ENCODE measurements at regions not wholly inside any gene's neighbourhood (a gene's known extent, or its start where the extent isn't known, plus 50 kb on each side); places are given as distances from the start of the nearest gene placed in this dataset.
A peak's percentile ranks its signal among the peaks of the same experiment; 100 is the strongest.

- TF ChIP-seq GABPA (IDR thresholded peaks at IDR 0.05; ENCODE audit: low read depth) = no peak
- TF ChIP-seq REST (IDR thresholded peaks at IDR 0.05; ENCODE audit: insufficient replicate concordance, low read depth) = no peak
- TF ChIP-seq POLR2AphosphoS5 (IDR thresholded peaks at IDR 0.05; ENCODE audit: low read depth) = no peak
- no peak for TF ChIP-seq CTCF (IDR thresholded peaks at IDR 0.05; ENCODE audit: insufficient read depth, low read length)
- no peak for TF ChIP-seq SPI1 (IDR thresholded peaks at IDR 0.05; ENCODE audit: borderline replicate concordance, low read depth)
- H3K27ac ChIP-seq (replicated peaks) = no peak overlapping the region
- DNase-seq (ENCODE audit: low read depth in 1 of 2, low spot score in 1 of 2) = peak in 1 of 2 experiments; percentile 28
Measured at GRCh38 chr18:43917520-43917919, 640.2 kb upstream of the SYT4 start.

GRCh38 chr18:43919551-43919950, 642.3 kb upstream of the SYT4 start:
- H3K27ac ChIP-seq (replicated peaks) = no peak overlapping the region
- no peak overlapping the region for H3K4me3 ChIP-seq (replicated peaks; ENCODE audit: insufficient read depth, low read length)
- no peak for DNase-seq (ENCODE audit: low read depth in 1 of 2, low spot score in 1 of 2)
- no peak for TF ChIP-seq SPI1 (IDR thresholded peaks at IDR 0.05; ENCODE audit: borderline replicate concordance, low read depth)
- no peak for TF ChIP-seq REST (IDR thresholded peaks at IDR 0.05; ENCODE audit: insufficient replicate concordance, low read depth)
- TF ChIP-seq GABPA (IDR thresholded peaks at IDR 0.05; ENCODE audit: low read depth) = no peak
- TF ChIP-seq CTCF (IDR thresholded peaks at IDR 0.05; ENCODE audit: insufficient read depth, low read length) = no peak
- no peak for TF ChIP-seq POLR2AphosphoS5 (IDR thresholded peaks at IDR 0.05; ENCODE audit: low read depth)
- H3K27me3 ChIP-seq (ENCODE audit: insufficient read depth, poor library complexity, severe bottlenecking) = no peaks in the 10 kb centered on the region

More at GRCh38 chr18:43917520-43917919, 640.2 kb upstream of the SYT4 start:
- no peak overlapping the region for H3K4me3 ChIP-seq (replicated peaks; ENCODE audit: insufficient read depth, low read length)
- H3K27me3 ChIP-seq (ENCODE audit: insufficient read depth, poor library complexity, severe bottlenecking) = no peaks in the 10 kb centered on the region

GRCh38 chr18:43931439-43931838, 654.1 kb upstream of the SYT4 start:
- Histone ChIP-seq H3K4me3 (replicated peaks; ENCODE audit: insufficient read depth, low read length) (no peak overlapping the region), H3K27ac (replicated peaks) (no peak overlapping the region), H3K27me3 (ENCODE audit: insufficient read depth, poor library complexity, severe bottlenecking) (no peaks in the 10 kb centered on the region)
- DNase-seq (ENCODE audit: low read depth in 1 of 2, low spot score in 1 of 2) = no peak
- TF ChIP-seq SPI1 (IDR thresholded peaks at IDR 0.05; ENCODE audit: borderline replicate concordance, low read depth) (no peak), POLR2AphosphoS5 (IDR thresholded peaks at IDR 0.05; ENCODE audit: low read depth) (no peak), GABPA (IDR thresholded peaks at IDR 0.05; ENCODE audit: low read depth) (no peak), REST (IDR thresholded peaks at IDR 0.05; ENCODE audit: insufficient replicate concordance, low read depth) (no peak), CTCF (IDR thresholded peaks at IDR 0.05; ENCODE audit: insufficient read depth, low read length) (no peak)

Data from HL-60 (cell line).